ENCODE measurements at regions not wholly inside any gene's neighbourhood (a gene's known extent, or its start where the extent isn't known, plus 50 kb on each side); places are given as distances from the start of the nearest gene placed in this dataset.
"Not testable (repeated sequence)": the region's sequence is repeated elsewhere in the genome, so short reads cannot be mapped to it uniquely, and the experiment has no call there.

DNA sequence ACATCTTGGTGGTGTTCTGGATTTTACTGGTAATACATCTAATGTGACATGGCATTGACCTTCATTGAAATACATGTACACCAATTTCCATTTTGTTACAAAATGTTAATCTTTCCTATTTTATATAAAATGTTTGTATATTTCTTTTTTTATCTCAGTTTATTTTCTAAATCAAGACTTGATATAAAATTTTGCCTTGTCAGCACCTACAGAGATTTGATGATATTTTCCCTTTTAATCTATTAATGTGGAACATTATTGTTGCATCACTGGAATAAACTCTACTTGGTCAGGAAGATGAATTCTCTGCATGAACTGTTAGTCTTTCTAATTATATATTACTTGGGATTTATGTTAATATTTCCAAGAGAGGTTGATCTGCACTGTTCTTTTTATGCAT is 294.0 kb upstream of the ETAA1 start:
- no peak overlapping the region for H3K4me3 ChIP-seq (ENCODE audit: low read depth, low read length)
- TF ChIP-seq, protein P1, sequence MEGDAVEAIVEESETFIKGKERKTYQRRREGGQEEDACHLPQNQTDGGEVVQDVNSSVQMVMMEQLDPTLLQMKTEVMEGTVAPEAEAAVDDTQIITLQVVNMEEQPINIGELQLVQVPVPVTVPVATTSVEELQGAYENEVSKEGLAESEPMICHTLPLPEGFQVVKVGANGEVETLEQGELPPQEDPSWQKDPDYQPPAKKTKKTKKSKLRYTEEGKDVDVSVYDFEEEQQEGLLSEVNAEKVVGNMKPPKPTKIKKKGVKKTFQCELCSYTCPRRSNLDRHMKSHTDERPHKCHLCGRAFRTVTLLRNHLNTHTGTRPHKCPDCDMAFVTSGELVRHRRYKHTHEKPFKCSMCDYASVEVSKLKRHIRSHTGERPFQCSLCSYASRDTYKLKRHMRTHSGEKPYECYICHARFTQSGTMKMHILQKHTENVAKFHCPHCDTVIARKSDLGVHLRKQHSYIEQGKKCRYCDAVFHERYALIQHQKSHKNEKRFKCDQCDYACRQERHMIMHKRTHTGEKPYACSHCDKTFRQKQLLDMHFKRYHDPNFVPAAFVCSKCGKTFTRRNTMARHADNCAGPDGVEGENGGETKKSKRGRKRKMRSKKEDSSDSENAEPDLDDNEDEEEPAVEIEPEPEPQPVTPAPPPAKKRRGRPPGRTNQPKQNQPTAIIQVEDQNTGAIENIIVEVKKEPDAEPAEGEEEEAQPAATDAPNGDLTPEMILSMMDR (IDR thresholded peaks at IDR 0.05; ENCODE audit: borderline replicate concordance, insufficient read depth, low read depth, low read length) = no peak

DNA sequence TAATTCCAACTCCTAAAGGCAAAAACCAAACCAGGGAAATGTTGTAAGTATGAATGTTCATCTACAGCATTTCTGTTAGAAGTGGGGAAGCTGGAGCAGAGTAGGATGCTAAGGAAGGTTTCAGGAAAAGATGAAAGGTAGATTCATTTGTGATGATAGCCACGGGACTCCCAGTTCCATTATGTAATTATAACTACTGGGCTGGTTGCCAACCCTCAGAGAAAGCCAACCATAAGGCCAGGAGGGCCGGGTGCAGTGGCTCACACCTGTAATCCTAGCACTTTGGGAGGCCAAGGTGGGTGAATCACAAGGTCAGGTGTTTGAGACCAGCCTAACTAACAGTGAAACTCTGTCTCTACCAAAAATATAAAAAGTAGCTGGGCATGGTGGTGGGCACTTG is 288.9 kb upstream of the ETAA1 start:
- TF ChIP-seq, protein P1 (IDR thresholded peaks at IDR 0.05; ENCODE audit: borderline replicate concordance, insufficient read depth, low read depth, low read length) = no peak

DNA sequence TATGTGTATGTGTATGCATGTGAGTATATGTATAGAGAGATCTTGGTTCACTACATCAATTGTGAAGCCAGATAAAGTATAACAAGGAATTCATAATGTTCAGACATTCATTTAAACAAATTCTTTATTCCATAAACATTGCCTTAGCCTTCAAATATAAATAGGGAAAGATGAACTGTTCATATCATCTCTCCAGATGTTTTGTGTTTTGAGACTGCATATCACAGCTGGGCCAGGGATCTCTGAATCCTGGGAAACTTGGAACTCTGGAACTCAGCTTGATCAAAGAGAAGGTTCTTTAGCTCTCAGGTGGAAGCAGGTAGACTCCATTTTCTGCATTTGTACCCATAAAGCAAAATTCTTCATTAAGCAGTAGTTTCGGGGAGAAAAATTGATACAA is 272.6 kb upstream of the ETAA1 start:
- TF ChIP-seq, protein P1 (IDR thresholded peaks at IDR 0.05; ENCODE audit: borderline replicate concordance, insufficient read depth, low read depth, low read length) = no peak
- H3K4me3 ChIP-seq (ENCODE audit: low read depth, low read length) = no peak overlapping the region

More for the DNA sequence above, 288.9 kb upstream of the ETAA1 start:
- no peak overlapping the region for H3K4me3 ChIP-seq (ENCODE audit: low read depth, low read length)

DNA sequence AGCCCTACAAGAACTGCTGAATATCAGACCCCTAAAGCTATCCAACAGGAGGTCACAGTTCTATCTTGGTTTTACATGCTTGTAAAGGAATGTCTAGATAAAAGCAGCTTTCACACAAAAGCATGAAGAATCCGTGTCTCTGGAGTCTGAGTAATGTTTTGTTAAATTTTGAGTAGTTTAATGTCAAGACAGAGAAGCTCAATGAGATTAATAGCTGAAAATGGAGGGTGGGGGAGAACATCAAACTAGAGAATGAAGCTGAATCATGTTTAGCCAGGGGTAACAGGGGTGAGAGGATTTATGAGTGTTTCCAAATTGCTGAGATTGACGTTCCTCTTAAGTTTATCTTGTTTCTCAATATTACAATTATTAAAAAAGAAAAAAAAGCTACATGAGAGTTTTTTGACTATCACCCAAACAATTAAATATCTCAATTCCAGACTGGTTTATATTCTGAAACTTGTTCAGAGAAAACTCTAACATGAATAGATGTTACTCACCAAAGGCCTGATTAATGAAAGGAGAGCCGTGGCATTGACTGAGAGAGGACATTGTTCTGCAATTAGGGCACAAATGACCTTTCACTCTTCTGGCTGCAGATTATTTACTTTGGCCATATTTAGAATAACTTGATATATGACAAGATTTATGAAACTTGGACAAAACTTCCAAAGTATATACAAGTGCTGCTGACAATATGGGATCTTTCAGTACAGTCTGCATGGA is 266.4 kb upstream of the ETAA1 start:
- TF ChIP-seq, protein P1 (IDR thresholded peaks at IDR 0.05; ENCODE audit: borderline replicate concordance, insufficient read depth, low read depth, low read length) = no peak
- no peak overlapping the region for H3K4me3 ChIP-seq (ENCODE audit: low read depth, low read length)

GRCh38 chr2:67131257-67131609 is 265.9 kb upstream of the ETAA1 start:
- H3K4me3 ChIP-seq (ENCODE audit: low read depth, low read length) = no peak overlapping the region
- TF ChIP-seq, protein P1 (IDR thresholded peaks at IDR 0.05; ENCODE audit: borderline replicate concordance, insufficient read depth, low read depth, low read length) = no peak

DNA sequence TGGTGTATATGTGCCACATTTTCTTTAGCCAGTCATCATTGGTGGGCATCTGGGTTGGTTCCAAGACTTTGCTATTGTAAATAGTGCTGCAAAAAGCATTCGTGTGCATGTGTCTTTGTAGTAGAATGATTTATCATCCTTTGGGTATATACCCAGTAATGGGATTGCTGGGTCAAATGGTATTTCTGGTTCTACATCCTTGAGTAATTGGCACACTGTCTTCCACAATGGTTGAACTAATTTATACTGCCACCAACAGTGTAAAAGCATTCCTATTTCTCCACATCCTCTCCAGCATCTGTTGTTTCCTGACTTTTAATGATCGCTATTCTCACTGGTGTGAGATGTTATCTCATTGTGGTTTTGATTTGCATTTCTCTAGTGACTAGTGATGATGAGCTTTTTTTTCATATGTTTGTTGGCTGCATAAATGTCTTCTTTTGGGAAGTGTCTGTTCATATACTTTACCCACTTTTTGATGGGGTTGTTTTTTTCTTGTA is 264.6 kb upstream of the ETAA1 start:
- not testable (repeated sequence) for H3K4me3 ChIP-seq (ENCODE audit: low read depth, low read length)

- TF ChIP-seq, protein P1 (IDR thresholded peaks at IDR 0.05; ENCODE audit: borderline replicate concordance, insufficient read depth, low read depth, low read length) = no peak
- H3K4me3 ChIP-seq (ENCODE audit: low read depth, low read length) = no peak overlapping the region
These were observed 261.9 kb upstream of the ETAA1 start for GRCh38 chr2:67135208-67135607.
